ENCODE measurements at regions not wholly inside any gene's neighbourhood (a gene's known extent, or its start where the extent isn't known, plus 50 kb on each side); places are given as distances from the start of the nearest gene placed in this dataset.

DNA sequence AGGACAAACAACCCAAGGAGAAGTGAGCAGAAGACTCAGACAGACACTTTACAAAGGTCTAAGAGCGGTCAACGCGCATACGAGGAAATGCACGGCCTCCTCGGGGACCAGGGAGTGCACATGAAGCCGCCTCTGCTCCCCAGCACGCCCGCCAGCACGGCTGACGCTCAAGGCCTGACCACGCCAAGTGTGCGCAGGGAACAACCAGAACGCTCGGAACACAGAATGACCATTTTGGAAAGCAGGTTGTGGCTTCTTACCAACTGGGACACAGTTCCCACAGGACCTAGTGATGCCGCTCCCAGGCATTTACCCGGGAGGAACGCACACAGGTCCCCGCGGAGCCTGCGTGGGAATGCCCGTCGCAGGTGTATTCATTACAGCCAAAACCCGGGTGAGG is 191.5 kb upstream of the PPP1R26 start:
- TF ChIP-seq, protein P1, sequence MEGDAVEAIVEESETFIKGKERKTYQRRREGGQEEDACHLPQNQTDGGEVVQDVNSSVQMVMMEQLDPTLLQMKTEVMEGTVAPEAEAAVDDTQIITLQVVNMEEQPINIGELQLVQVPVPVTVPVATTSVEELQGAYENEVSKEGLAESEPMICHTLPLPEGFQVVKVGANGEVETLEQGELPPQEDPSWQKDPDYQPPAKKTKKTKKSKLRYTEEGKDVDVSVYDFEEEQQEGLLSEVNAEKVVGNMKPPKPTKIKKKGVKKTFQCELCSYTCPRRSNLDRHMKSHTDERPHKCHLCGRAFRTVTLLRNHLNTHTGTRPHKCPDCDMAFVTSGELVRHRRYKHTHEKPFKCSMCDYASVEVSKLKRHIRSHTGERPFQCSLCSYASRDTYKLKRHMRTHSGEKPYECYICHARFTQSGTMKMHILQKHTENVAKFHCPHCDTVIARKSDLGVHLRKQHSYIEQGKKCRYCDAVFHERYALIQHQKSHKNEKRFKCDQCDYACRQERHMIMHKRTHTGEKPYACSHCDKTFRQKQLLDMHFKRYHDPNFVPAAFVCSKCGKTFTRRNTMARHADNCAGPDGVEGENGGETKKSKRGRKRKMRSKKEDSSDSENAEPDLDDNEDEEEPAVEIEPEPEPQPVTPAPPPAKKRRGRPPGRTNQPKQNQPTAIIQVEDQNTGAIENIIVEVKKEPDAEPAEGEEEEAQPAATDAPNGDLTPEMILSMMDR (conservative IDR thresholded peaks at IDR 0.05; ENCODE audit: low read depth, low read length): no peak
- H3K4me3 ChIP-seq (ENCODE audit: low read depth, low read length): no peak overlapping the region
- DNase-seq (ENCODE audit: low read depth): no peak

DNA sequence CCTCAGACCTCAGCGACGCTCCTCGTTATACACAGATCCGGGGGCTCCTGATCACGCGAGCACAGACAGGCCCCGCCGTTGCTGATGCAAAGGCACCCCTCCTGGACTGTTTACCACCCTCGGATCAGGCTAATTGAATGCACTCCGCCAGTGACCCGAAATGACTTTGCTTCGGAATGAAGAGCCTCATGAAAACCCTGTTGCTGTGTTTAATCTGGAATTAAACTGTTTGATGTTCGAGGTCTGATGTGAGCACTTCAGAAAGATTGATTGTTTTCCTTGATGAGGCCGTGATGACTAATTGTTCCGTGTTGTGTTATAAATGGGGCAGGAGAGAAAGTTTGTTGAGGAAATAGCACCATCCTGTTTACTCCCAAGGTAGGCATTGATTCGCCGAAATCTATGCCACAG is 190.5 kb upstream of the PPP1R26 start:
- TF ChIP-seq, protein P1 (conservative IDR thresholded peaks at IDR 0.05; ENCODE audit: low read depth, low read length): no peak
- no peak for DNase-seq (ENCODE audit: low read depth)
- no peak overlapping the region for H3K4me3 ChIP-seq (ENCODE audit: low read depth, low read length)

DNA sequence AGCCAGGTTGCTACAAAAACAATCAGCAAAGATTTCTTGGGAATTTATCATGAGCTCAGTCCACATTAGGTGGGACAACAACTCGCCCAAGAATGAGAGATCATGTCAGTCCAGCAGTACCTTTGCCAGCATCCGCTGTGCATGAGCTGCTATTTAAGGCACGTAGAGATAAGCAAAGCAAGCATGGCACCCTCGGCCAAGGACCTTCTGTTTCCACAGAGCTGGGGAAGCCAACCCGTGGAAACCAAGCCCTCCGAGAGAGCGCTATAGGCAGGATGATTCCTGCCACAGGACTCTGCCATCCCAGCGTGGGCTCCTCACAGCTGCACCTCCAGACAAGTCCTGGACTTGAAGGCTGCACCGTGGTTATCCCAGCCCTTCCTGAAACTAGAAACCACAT is 189.5 kb upstream of the PPP1R26 start:
- TF ChIP-seq, protein P1 (conservative IDR thresholded peaks at IDR 0.05; ENCODE audit: low read depth, low read length): no peak
- H3K4me3 ChIP-seq (ENCODE audit: low read depth, low read length): no peak overlapping the region
- no peak for DNase-seq (ENCODE audit: low read depth)

DNA sequence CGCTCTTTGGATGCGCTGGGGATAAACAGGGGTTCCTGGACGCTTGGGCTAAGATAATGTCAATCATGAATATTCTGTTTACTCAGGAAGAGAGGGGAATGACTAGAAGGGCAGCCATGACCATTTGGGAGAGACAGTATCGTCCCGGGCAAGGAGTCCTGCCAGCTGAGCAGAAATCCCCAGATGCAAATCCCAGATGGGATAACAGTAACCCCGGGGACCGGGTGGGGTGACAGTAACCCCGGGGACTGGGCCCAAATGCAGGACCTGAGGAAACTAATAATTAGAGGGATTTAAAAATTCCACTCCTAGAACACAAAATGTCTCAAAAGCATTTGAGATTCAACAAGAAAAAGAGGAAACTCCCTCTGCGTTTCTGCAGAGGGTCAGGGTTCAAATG is 189.0 kb upstream of the PPP1R26 start:
- H3K4me3 ChIP-seq (ENCODE audit: low read depth, low read length): no peak overlapping the region
- no peak for DNase-seq (ENCODE audit: low read depth)
- TF ChIP-seq, protein P1 (conservative IDR thresholded peaks at IDR 0.05; ENCODE audit: low read depth, low read length): no peak

DNA sequence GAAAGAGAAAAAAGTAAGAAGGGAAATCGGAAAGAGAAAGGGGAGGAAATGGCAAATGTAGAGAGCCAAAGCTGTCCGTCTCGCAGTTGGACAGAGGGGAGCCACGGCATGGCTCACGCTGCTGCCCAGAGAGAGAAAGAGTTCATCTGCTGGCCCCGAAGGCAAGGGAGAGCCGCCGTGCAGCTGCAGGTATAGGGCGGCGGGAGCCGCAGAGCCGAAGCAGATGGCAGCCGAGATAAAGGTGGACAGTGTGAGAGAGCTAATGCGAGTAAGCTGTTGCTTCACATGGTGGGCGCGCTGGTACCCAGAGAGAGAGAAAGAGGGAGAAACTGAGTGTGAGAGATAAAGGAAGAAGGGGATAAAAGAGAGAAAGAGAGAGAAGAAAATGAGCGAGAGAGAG is 188.4 kb upstream of the PPP1R26 start:
- no peak for DNase-seq (ENCODE audit: low read depth)
- H3K4me3 ChIP-seq (ENCODE audit: low read depth, low read length): no peak overlapping the region
- TF ChIP-seq, protein P1 (conservative IDR thresholded peaks at IDR 0.05; ENCODE audit: low read depth, low read length): no peak

GRCh38 chr9:135294836-135295235 is 184.7 kb upstream of the PPP1R26 start:
- H3K4me3 ChIP-seq (ENCODE audit: low read depth, low read length): no peak overlapping the region
- DNase-seq (ENCODE audit: low read depth): no peak
- TF ChIP-seq, protein P1 (conservative IDR thresholded peaks at IDR 0.05; ENCODE audit: low read depth, low read length): no peak

DNA sequence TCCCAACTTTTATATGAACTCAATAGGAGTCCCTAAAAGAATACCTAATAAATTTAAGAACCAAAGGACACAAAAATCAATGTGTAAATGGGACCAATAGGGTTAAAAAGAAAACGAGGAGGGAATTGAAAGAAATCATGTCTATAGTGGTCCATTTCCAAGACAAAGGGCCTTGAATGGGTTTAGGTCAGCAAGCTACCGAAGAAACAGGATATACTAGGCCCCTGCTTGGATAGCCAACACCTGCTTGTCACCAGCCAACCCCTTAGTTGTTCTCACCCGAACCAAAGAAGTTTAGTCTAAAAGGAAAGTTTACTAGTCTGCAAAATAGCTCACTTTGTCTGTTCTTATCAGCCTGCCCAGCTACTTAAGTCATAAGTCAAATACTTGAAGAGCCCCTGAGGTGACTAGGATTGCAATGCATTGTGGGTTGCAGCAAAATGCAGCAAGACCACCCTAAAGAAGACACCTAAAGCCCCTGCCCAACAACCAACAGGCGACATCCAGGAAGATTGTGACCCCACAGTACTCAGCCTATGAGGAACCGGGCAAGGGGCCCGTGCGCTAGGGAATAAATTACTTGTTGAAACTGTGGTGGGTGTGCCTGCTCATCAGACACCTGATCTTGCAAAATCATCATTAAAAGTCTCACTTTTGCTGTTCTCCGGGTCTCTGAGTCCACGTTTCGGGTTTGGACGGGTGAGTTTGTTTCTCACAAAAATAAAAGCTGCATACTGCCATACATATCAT is 183.9 kb upstream of the PPP1R26 start:
- DNase-seq (ENCODE audit: low read depth): no peak
- no peak overlapping the region for H3K4me3 ChIP-seq (ENCODE audit: low read depth, low read length)
- TF ChIP-seq, protein P1 (conservative IDR thresholded peaks at IDR 0.05; ENCODE audit: low read depth, low read length): no peak

All from epithelial cell of proximal tubule (primary cell).